Karpas-422 (cell line): ENCODE measurements at regions not wholly inside any gene's neighbourhood (a gene's known extent, or its start where the extent isn't known, plus 50 kb on each side); places are given as distances from the start of the nearest gene placed in this dataset.
"Not testable (repeated sequence)": the region's sequence is repeated elsewhere in the genome, so short reads cannot be mapped to it uniquely, and the experiment has no call there.

ENCODE experiments used
- DNase-seq: peaks from one replicate; pipeline ENCODE4 v3.0.0-alpha.2; 2015
- H2AFZ ChIP-seq: fragments of 200-600 bp; sonication (generic); 2 replicates; pipeline ENCODE4 v1.6.1; 2014; ENCODE audit warnings: antibody characterized with exemption, low read length, mixed read lengths
- H3K27ac ChIP-seq: fragments of 200-600 bp; sonication (generic); 2 replicates; pipeline ENCODE4 v1.5.1; 2014; ENCODE audit warnings: mild to moderate bottlenecking, low read length, moderate library complexity
- H3K27me3 ChIP-seq: fragments of 200-600 bp; sonication (generic); 2 replicates; pipeline ENCODE4 v1.6.1; 2014; ENCODE audit warnings: low read length, mixed read lengths
- H3K36me3 ChIP-seq: fragments of 200-600 bp; sonication (generic); 2 replicates; pipeline ENCODE4 v1.6.1; 2014; ENCODE audit warnings: low read length, mixed read lengths; ENCODE audit not compliant: insufficient read depth
- H3K4me1 ChIP-seq: fragments of 200-600 bp; sonication (generic); 2 replicates; pipeline ENCODE4 v1.6.1; 2014; ENCODE audit warnings: mild to moderate bottlenecking, low read length, mixed read lengths
- H3K4me2 ChIP-seq: fragments of 200-600 bp; sonication (generic); 2 replicates; pipeline ENCODE4 v1.6.1; 2014; ENCODE audit warnings: low read length, low read depth, mild to moderate bottlenecking; ENCODE audit not compliant: poor library complexity, severe bottlenecking
- H3K4me3 ChIP-seq: fragments of 200-600 bp; sonication (generic); 2 replicates; pipeline ENCODE4 v1.5.1; 2014; ENCODE audit warnings: mild to moderate bottlenecking, antibody characterized with exemption, low read length, mixed read lengths
- H3K79me2 ChIP-seq: fragments of 200-600 bp; sonication (generic); 2 replicates; pipeline ENCODE4 v1.6.1; 2014; ENCODE audit warnings: mild to moderate bottlenecking, low read length, mixed read lengths
- H3K9ac ChIP-seq: fragments of 200-600 bp; sonication (generic); 2 replicates; pipeline ENCODE4 v1.6.0; 2014; ENCODE audit warnings: low read length
- H3K9me2 ChIP-seq: fragments of 200-600 bp; sonication (generic), shearing (Covaris generic); replicated peaks from 2 replicates; pipeline ENCODE4 v1.6.0; 2014; ENCODE audit warnings: mild to moderate bottlenecking, low read length, moderate library complexity; ENCODE audit not compliant: insufficient read depth
- H3K9me3 ChIP-seq: fragments of 300-700, 200-600 bp; sonication (generic); 2 replicates; pipeline ENCODE4 v1.6.1; 2014; ENCODE audit warnings: low read length, mixed read lengths
- H4K20me1 ChIP-seq: fragments of 200-600 bp; sonication (generic); 2 replicates; pipeline ENCODE4 v1.6.1; 2014; ENCODE audit warnings: mild to moderate bottlenecking, antibody characterized with exemption, low read length, low read depth; ENCODE audit not compliant: insufficient read depth

DNA sequence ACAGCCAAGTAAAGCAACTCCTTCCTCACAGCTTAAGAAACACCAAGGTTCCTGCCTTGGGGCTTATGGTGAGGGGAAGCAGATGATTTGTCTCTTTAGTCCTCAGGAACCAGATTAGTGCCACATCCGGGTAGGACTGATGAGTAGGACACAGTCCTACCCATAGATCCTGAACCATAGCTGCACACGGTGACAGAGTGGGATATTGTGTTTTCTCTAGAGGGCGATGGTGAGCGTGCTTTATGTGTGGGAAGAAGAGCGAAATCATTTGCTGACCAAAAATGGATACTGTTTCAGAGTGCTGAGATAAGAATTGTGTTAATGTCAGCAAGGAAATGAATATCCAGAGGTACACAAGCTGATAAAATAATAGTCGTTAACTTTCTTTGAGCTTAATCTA is 209.0 kb upstream of the FBXL7 start:
- no peak overlapping the region for H3K4me3 ChIP-seq
- no peak overlapping the region for H2AFZ ChIP-seq
- DNase-seq: no peak
- H3K36me3 ChIP-seq: no peaks in the 10 kb centered on the region
- no peaks in the 10 kb centered on the region for H3K4me1 ChIP-seq
- H3K9ac ChIP-seq: no peak overlapping the region
- no peak overlapping the region for H3K27ac ChIP-seq
- no peak overlapping the region for H3K4me2 ChIP-seq
- H4K20me1 ChIP-seq: no peaks in the 10 kb centered on the region
- H3K79me2 ChIP-seq: no peaks in the 10 kb centered on the region
- peaks cover 14% of the 10 kb centered on the region for H3K9me3 ChIP-seq
- no peaks in the 10 kb centered on the region for H3K9me2 ChIP-seq
- no peaks in the 10 kb centered on the region for H3K27me3 ChIP-seq

DNA sequence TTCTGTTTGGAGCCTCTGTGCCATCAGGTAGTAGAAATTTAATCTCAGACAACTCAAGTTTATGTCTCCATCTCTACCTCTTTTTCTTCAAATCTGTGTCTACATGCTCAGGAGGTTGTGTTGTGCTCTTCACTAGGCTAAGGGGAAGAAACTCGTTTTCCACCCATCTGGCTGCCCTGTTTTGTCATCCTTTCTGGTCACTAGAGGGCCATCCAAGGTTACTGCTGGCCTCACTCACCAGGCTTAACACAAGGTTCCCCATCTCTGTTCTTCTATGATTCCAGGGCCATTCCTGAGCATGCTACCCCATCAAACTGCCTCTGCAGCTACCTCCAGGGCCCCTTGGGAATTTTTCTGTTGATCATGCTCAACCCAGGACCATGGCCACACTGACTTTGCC is 213.3 kb upstream of the FBXL7 start:
- Histone ChIP-seq H3K4me1 (no peaks in the 10 kb centered on the region), H3K9me3 (peaks cover 18% of the 10 kb centered on the region), H3K9ac (no peak overlapping the region), H3K27ac (no peak overlapping the region), H3K9me2 (no peaks in the 10 kb centered on the region), H2AFZ (no peak overlapping the region), H4K20me1 (no peaks in the 10 kb centered on the region), H3K4me3 (no peak overlapping the region), H3K27me3 (no peaks in the 10 kb centered on the region), H3K79me2 (no peaks in the 10 kb centered on the region), H3K4me2 (no peak overlapping the region), H3K36me3 (no peaks in the 10 kb centered on the region)
- DNase-seq: no peak

- Histone ChIP-seq H3K36me3 (no peaks in the 10 kb centered on the region), H3K9me2 (no peaks in the 10 kb centered on the region), H4K20me1 (no peaks in the 10 kb centered on the region), H3K27me3 (no peaks in the 10 kb centered on the region), H2AFZ (no peak overlapping the region), H3K9ac (no peak overlapping the region), H3K4me3 (no peak overlapping the region), H3K4me1 (no peaks in the 10 kb centered on the region), H3K27ac (no peak overlapping the region), H3K9me3 (peaks cover 14% of the 10 kb centered on the region), H3K79me2 (no peaks in the 10 kb centered on the region), H3K4me2 (no peak overlapping the region)
- DNase-seq: no peak
Observed at GRCh38 chr5:15285901-15286583, 213.9 kb upstream of the FBXL7 start.

- no peaks in the 10 kb centered on the region for H3K36me3 ChIP-seq
- no peak overlapping the region for H2AFZ ChIP-seq
- H3K27me3 ChIP-seq: no peaks in the 10 kb centered on the region
- no peak overlapping the region for H3K27ac ChIP-seq
- no peaks in the 10 kb centered on the region for H3K79me2 ChIP-seq
- H3K9me2 ChIP-seq: no peaks in the 10 kb centered on the region
- H3K4me3 ChIP-seq: no peak overlapping the region
- no peak overlapping the region for H3K4me2 ChIP-seq
- DNase-seq: no peak
- H3K9ac ChIP-seq: no peak overlapping the region
- H3K9me3 ChIP-seq: peaks cover 8% of the 10 kb centered on the region; the same call in 1 of the 2 replicates
- H4K20me1 ChIP-seq: no peaks in the 10 kb centered on the region
- no peaks in the 10 kb centered on the region for H3K4me1 ChIP-seq
Observed at GRCh38 chr5:15284706-15285105, 215.3 kb upstream of the FBXL7 start.

- Histone ChIP-seq H3K36me3 (no peaks in the 10 kb centered on the region), H3K9ac (no peak overlapping the region), H3K27me3 (no peaks in the 10 kb centered on the region), H3K4me2 (no peak overlapping the region), H3K79me2 (no peaks in the 10 kb centered on the region), H3K9me3 (peaks cover 20% of the 10 kb centered on the region), H3K4me1 (no peaks in the 10 kb centered on the region), H3K9me2 (no peaks in the 10 kb centered on the region), H4K20me1 (no peaks in the 10 kb centered on the region), H2AFZ (no peak overlapping the region), H3K4me3 (no peak overlapping the region), H3K27ac (no peak overlapping the region)
- no peak for DNase-seq
Observed at GRCh38 chr5:15283076-15283475, 216.9 kb upstream of the FBXL7 start.

DNA sequence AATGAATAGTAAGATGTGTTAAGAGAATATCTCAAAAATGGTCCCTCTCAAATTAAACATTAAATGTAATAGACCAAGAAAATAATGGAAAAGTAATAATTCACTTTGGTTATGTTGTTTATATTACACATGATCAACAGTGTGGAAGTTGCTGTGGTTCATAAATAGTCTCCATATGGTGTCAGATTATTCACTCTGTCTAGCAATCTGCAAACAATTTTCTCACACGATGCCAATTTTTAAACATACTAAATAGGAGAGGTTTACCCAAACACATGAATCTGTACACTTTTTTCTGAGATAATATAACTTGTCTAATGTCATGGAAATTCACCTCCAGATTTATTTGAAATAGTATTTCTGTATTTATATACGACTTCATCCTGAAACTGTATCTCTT is 217.4 kb upstream of the FBXL7 start:
- no peaks in the 10 kb centered on the region for H3K27me3 ChIP-seq
- no peaks in the 10 kb centered on the region for H3K36me3 ChIP-seq
- H3K9ac ChIP-seq: no peak overlapping the region

DNA sequence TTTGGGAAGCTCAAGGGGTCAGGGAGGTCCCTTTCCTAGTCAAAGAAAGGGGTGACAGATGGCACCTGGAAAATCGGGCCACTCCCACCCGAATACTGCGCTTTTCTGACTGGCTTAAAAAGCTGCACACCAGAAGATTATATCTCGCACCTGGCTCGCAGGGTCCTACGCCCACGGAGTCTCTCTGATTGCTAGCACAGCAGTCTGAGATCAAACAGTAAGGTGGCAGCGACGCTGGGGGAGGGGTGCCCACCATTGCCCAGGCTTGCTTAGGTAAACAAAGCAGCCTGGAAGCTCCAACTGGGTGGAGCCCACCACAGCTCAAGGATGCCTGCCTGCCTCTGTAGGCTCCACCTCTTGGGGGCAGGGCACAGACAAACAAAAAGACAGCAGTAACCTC is 228.4 kb upstream of the FBXL7 start:
- H2AFZ ChIP-seq, H3K4me1 ChIP-seq, H3K4me2 ChIP-seq, H3K27ac ChIP-seq, H3K79me2 ChIP-seq, DNase-seq, H3K9ac ChIP-seq, H3K27me3 ChIP-seq, H4K20me1 ChIP-seq, H3K9me2 ChIP-seq, H3K36me3 ChIP-seq, H3K4me3 ChIP-seq: not testable (repeated sequence)
- H3K9me3 ChIP-seq: peaks cover 16% of the 10 kb centered on the region

More for the DNA sequence above, 217.4 kb upstream of the FBXL7 start:
- no peak overlapping the region for H3K27ac ChIP-seq
- H3K9me2 ChIP-seq: no peaks in the 10 kb centered on the region
- H3K4me2 ChIP-seq: no peak overlapping the region
- peaks cover 20% of the 10 kb centered on the region for H3K9me3 ChIP-seq
- no peak overlapping the region for H2AFZ ChIP-seq
- H3K79me2 ChIP-seq: no peaks in the 10 kb centered on the region
- no peak overlapping the region for H3K4me3 ChIP-seq
- H4K20me1 ChIP-seq: no peaks in the 10 kb centered on the region
- no peaks in the 10 kb centered on the region for H3K4me1 ChIP-seq
- DNase-seq: no peak

DNA sequence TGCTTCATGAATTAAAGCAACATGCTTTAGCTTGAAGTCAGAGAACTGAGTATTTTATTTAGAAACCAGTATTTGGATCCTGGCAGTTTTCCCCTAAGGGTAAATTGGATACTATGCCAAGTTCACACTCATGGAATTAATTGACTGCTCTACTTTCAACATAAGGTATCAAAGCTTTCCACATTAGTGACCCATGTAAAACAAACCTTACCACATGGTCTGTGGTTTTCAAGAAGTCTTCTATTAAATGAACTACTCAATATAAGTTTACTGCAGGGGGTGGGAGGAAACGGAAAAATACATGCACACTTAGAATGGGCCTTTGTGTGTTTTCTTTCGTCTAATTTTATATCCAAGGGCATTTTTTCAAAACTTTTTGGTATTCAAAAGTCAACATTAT is 232.0 kb upstream of the FBXL7 start:
- no peaks in the 10 kb centered on the region for H3K4me1 ChIP-seq
- no peak overlapping the region for H3K9ac ChIP-seq
- no peak for DNase-seq
- H3K4me3 ChIP-seq: no peak overlapping the region
- no peaks in the 10 kb centered on the region for H3K27me3 ChIP-seq
- H3K27ac ChIP-seq: no peak overlapping the region
- peaks cover 22% of the 10 kb centered on the region for H3K9me3 ChIP-seq
- no peaks in the 10 kb centered on the region for H3K9me2 ChIP-seq
- no peaks in the 10 kb centered on the region for H3K79me2 ChIP-seq
- no peak overlapping the region for H3K4me2 ChIP-seq
- no peak overlapping the region for H2AFZ ChIP-seq
- no peaks in the 10 kb centered on the region for H4K20me1 ChIP-seq
- no peaks in the 10 kb centered on the region for H3K36me3 ChIP-seq

DNA sequence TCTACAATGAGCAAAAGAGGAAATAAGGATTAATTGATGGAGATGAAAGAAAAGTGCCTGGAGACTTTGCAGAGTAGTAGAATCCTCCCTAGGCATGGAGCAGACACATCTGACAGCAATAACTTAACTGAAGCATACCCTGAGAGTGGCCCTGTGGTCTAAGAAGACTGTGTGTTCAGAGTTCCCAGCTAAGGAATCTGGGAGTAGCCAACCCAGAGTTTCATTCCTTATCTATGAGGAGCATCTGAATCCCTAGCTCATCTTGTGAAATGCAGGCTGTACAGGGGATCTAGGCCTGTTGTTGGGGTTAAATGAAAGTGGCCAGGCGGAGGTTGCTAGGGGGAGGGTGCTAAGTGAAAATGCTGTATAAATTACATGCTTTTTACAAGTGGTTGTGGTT is 233.1 kb upstream of the FBXL7 start:
- Histone ChIP-seq H2AFZ (no peak overlapping the region), H3K9me3 (peaks cover 22% of the 10 kb centered on the region), H3K4me3 (no peak overlapping the region), H3K9ac (no peak overlapping the region), H3K27ac (no peak overlapping the region), H3K79me2 (no peaks in the 10 kb centered on the region), H3K27me3 (no peaks in the 10 kb centered on the region), H3K9me2 (no peaks in the 10 kb centered on the region), H3K4me2 (no peak overlapping the region), H4K20me1 (no peaks in the 10 kb centered on the region), H3K4me1 (no peaks in the 10 kb centered on the region), H3K36me3 (no peaks in the 10 kb centered on the region)
- no peak for DNase-seq
